ENCODE measurements at regions not wholly inside any gene's neighbourhood (a gene's known extent, or its start where the extent isn't known, plus 50 kb on each side); places are given as distances from the start of the nearest gene placed in this dataset.

DNA sequence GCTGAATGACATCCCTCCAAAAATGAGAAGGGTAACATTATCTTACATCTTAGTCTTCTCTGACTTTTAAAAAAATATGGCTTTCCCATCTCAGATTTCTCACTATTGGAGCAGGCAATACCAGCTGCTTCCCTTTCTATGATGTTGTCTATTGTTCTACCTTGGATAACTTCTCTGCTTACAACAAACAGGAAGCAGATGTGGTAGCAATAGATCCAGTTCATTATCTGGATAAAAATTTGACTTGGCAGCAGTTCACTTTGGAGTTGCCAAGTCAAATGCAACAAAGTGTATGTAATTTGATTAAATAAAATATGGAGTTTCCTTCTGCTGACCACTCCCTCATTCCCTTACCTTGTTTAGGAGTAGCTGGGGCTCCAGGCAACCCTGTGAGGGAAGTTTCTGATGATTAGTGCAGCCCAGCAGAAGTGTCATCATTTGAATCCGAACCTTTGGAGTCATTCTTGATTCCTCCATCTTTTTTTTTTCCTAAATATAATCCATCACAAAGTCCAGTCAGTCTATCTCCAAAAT lies 72.0 kb upstream of the GPRIN3 start:
- TF ChIP-seq POLR2A (IDR thresholded peaks at IDR 0.05) (no peak), EP300 (IDR thresholded peaks at IDR 0.05) (no peak)
- TF ChIP-seq, protein P1, sequence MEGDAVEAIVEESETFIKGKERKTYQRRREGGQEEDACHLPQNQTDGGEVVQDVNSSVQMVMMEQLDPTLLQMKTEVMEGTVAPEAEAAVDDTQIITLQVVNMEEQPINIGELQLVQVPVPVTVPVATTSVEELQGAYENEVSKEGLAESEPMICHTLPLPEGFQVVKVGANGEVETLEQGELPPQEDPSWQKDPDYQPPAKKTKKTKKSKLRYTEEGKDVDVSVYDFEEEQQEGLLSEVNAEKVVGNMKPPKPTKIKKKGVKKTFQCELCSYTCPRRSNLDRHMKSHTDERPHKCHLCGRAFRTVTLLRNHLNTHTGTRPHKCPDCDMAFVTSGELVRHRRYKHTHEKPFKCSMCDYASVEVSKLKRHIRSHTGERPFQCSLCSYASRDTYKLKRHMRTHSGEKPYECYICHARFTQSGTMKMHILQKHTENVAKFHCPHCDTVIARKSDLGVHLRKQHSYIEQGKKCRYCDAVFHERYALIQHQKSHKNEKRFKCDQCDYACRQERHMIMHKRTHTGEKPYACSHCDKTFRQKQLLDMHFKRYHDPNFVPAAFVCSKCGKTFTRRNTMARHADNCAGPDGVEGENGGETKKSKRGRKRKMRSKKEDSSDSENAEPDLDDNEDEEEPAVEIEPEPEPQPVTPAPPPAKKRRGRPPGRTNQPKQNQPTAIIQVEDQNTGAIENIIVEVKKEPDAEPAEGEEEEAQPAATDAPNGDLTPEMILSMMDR (IDR thresholded peaks at IDR 0.05): no peak
- H3K36me3 ChIP-seq: no peaks in the 10 kb centered on the region
- H3K4me3 ChIP-seq: no peak overlapping the region
- H3K27me3 ChIP-seq: no peaks in the 10 kb centered on the region
- 88 to 93% (median 92%) methylated on average over 1 of the region's 1 CpG for WGBS, 3 donors
- intact Hi-C loops (cut with DNase I): no loop called here
- H3K9me3 ChIP-seq: no peaks in the 10 kb centered on the region
- H3K27ac ChIP-seq: no peak overlapping the region
- H3K4me1 ChIP-seq (ENCODE audit: insufficient read depth): no peaks in the 10 kb centered on the region
- no peak for DNase-seq

DNA sequence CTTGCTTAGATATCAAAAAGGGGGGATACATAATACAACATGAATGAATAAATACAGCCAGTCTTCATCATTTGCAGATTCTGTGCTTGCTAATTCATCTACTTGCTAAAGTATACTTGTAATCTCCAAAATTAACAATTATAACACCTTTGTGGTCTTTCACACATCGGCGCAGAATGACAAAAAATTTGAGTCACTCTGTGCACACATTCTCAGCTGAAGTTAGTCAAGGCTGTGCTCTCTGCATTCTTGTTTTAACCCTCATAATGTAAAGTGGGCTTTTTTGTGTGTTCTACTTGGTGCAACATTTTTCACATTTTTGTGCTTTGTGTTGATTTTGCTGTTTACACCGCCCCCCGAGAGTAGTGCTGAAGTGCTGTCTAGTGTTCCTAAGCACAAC lies 65.8 kb upstream of the GPRIN3 start:
- intact Hi-C loops (cut with DNase I): no loop called here
- 77 to 84% (median 83%) methylated on average over 4 of the region's 4 CpGs for WGBS, 3 donors
- no peaks in the 10 kb centered on the region for H3K27me3 ChIP-seq
- H3K36me3 ChIP-seq: no peaks in the 10 kb centered on the region
- H3K4me3 ChIP-seq: no peak overlapping the region
- TF ChIP-seq EP300 (IDR thresholded peaks at IDR 0.05): no peak
- TF ChIP-seq POLR2A (IDR thresholded peaks at IDR 0.05): no peak
- TF ChIP-seq, protein P1 (IDR thresholded peaks at IDR 0.05): no peak
- H3K27ac ChIP-seq: no peak overlapping the region
- DNase-seq: no peak
- H3K4me1 ChIP-seq (ENCODE audit: insufficient read depth): no peaks in the 10 kb centered on the region
- H3K9me3 ChIP-seq: no peaks in the 10 kb centered on the region

DNA sequence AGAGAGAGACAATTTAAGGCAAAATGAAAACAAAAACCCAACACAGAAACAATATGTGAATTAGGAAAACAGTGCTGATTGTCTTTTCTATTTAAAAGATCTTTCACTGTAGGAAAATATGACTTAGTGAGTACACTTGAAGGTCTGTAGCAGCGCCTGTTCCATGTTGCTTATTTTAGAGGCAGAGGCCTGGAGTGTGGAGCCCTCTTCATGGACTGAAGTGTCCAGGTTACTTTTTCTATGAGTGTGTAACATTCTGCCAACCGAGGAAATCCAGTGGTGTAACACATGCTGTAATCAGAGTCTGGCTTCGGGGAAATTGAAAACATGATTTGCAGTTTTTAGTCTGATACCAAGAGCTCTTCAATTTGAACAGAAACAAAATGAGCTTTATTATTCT lies 64.0 kb upstream of the GPRIN3 start:
- Histone ChIP-seq H3K4me1 (ENCODE audit: insufficient read depth) (no peaks in the 10 kb centered on the region), H3K4me3 (no peak overlapping the region), H3K9me3 (no peaks in the 10 kb centered on the region), H3K27me3 (no peaks in the 10 kb centered on the region), H3K27ac (no peak overlapping the region), H3K36me3 (no peaks in the 10 kb centered on the region)
- intact Hi-C loops (cut with DNase I): no loop called here
- 24 to 40% (median 31%) methylated on average over 3 of the region's 3 CpGs for WGBS, 3 donors
- no peak for DNase-seq
- TF ChIP-seq EP300 (IDR thresholded peaks at IDR 0.05) (no peak), POLR2A (IDR thresholded peaks at IDR 0.05) (no peak)
- TF ChIP-seq, protein P1 (IDR thresholded peaks at IDR 0.05): no peak

DNA sequence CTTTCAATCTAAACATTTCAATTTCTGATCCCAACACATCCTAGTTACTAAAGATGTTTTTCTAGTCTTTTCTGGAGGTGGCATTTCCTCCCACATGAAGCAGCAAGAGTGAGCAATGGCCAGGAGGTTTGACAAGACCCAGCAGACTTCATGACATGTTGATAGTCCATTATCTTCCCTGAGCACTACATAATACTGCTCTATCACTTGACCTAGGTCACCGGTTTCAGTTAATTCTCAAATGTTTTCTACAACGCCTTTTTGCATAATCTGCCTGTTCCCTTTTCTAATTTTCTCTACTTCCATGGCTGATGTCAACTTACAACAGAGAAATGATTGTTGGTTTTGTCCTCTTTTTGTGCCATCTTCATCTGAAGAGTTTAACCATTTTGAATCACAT lies 62.0 kb upstream of the GPRIN3 start:
- WGBS, 3 donors: 51 to 60% (median 56%) methylated on average over 2 of the region's 2 CpGs
- Histone ChIP-seq H3K36me3 (no peaks in the 10 kb centered on the region), H3K4me3 (no peak overlapping the region), H3K27me3 (no peaks in the 10 kb centered on the region), H3K4me1 (ENCODE audit: insufficient read depth) (no peaks in the 10 kb centered on the region), H3K27ac (no peak overlapping the region), H3K9me3 (no peaks in the 10 kb centered on the region)
- TF ChIP-seq, protein P1 (IDR thresholded peaks at IDR 0.05): no peak
- no peak for DNase-seq
- intact Hi-C loops (cut with DNase I): no loop called here

DNA sequence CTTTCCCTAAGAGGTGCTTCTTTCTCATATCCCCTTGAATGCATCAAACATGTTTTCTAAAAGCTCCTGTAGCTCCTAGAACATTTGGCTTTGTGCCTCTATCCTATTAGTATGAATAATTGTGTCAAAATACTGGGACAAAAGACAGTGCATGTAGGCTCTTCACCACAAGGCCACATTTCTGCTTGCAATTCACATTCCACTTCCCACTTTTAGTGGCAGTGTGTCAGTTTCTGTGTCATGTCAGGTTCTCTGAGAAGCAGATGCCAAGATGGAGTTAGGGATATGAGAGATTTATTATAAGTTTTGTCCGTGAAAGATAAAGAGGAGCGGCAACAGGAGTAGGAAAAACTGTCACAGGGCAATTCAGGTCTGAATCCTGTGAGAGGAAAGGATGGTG lies 61.3 kb upstream of the GPRIN3 start:
- H3K36me3 ChIP-seq: no peaks in the 10 kb centered on the region
- intact Hi-C loops (cut with DNase I): no loop called here
- no peaks in the 10 kb centered on the region for H3K4me1 ChIP-seq (ENCODE audit: insufficient read depth)
- DNase-seq: no peak
- H3K9me3 ChIP-seq: no peaks in the 10 kb centered on the region
- no peak overlapping the region for H3K4me3 ChIP-seq
- TF ChIP-seq EP300 (IDR thresholded peaks at IDR 0.05) (no peak), POLR2A (IDR thresholded peaks at IDR 0.05) (no peak)
- TF ChIP-seq, protein P1 (IDR thresholded peaks at IDR 0.05): no peak
- no peaks in the 10 kb centered on the region for H3K27me3 ChIP-seq
- no peak overlapping the region for H3K27ac ChIP-seq
- 70 to 75% (median 70%) methylated on average over 2 of the region's 2 CpGs for WGBS, 3 donors

Data from ovary (tissue), 7 donors.